Kidney epithelial cell (primary cell): ENCODE measurements at regions not wholly inside any gene's neighbourhood (a gene's known extent, or its start where the extent isn't known, plus 50 kb on each side); places are given as distances from the start of the nearest gene placed in this dataset.

Experiments
- DNase-seq: peaks from one replicate; pipeline ENCODE4 v3.0.0-alpha.2; 2010; ENCODE audit warnings: low read depth
- H3K27me3 ChIP-seq: 2 replicates; pipeline ENCODE4 v1.6.0; 2011; ENCODE audit warnings: low read length; ENCODE audit not compliant: control insufficient read depth, insufficient read depth
- H3K36me3 ChIP-seq: 2 replicates; pipeline ENCODE4 v1.5.1; 2011; ENCODE audit warnings: low read length; ENCODE audit not compliant: control insufficient read depth, insufficient read depth
- H3K4me3 ChIP-seq: 2 replicates; pipeline ENCODE4 v1.5.1; 2011; ENCODE audit warnings: low read depth, mild to moderate bottlenecking, control low read depth, low read length
- CTCF ChIP-seq: IDR thresholded peaks from 2 replicates; pipeline ENCODE4 v1.5.1; 2011; ENCODE audit warnings: mild to moderate bottlenecking, moderate library complexity, low read length, control low read depth, inconsistent platforms; ENCODE audit not compliant: insufficient read depth, poor library complexity, severe bottlenecking

- no peak for TF ChIP-seq CTCF
- Histone ChIP-seq H3K36me3 (no peaks in the 10 kb centered on the region), H3K27me3 (no peaks in the 10 kb centered on the region), H3K4me3 (no peak overlapping the region)
- DNase-seq = no peak
These were observed 90.4 kb upstream of the NDP start for GRCh38 chrX:44063606-44064005.

GRCh38 chrX:44062840-44063239 is 89.7 kb upstream of the NDP start:
- TF ChIP-seq CTCF = no peak
- DNase-seq = no peak
- no peak overlapping the region for H3K4me3 ChIP-seq
- H3K36me3 ChIP-seq = no peaks in the 10 kb centered on the region
- H3K27me3 ChIP-seq = no peaks in the 10 kb centered on the region

- Histone ChIP-seq H3K27me3 (no peaks in the 10 kb centered on the region), H3K36me3 (no peaks in the 10 kb centered on the region), H3K4me3 (no peak overlapping the region)
- TF ChIP-seq CTCF = no peak
- no peak for DNase-seq
These were observed 88.9 kb upstream of the NDP start for GRCh38 chrX:44061968-44062614.

- no peak for DNase-seq
- no peak for TF ChIP-seq CTCF
- no peak overlapping the region for H3K4me3 ChIP-seq
- H3K36me3 ChIP-seq = no peaks in the 10 kb centered on the region
- H3K27me3 ChIP-seq = no peaks in the 10 kb centered on the region
These were observed 87.0 kb upstream of the NDP start for GRCh38 chrX:44060221-44060620.

- H3K4me3 ChIP-seq = no peak overlapping the region
- H3K27me3 ChIP-seq = no peaks in the 10 kb centered on the region
- no peaks in the 10 kb centered on the region for H3K36me3 ChIP-seq
- no peak for DNase-seq
- no peak for TF ChIP-seq CTCF
These were observed 85.1 kb upstream of the NDP start for GRCh38 chrX:44058339-44058738.

GRCh38 chrX:44055638-44056037 is 82.4 kb upstream of the NDP start:
- TF ChIP-seq CTCF = no peak
- no peak for DNase-seq
- Histone ChIP-seq H3K36me3 (no peaks in the 10 kb centered on the region), H3K27me3 (no peaks in the 10 kb centered on the region), H3K4me3 (no peak overlapping the region)
